HG02973 (cell line): ENCODE measurements at regions not wholly inside any gene's neighbourhood (a gene's known extent, or its start where the extent isn't known, plus 50 kb on each side); places are given as distances from the start of the nearest gene placed in this dataset.

ENCODE experiments used
- ATAC-seq: cut with Tn5 transposase; IDR thresholded peaks from one replicate; pipeline ENCODE4 v1.9.1; 2021; ENCODE audit warnings: moderate library complexity; ENCODE audit not compliant: unreplicated experiment

DNA sequence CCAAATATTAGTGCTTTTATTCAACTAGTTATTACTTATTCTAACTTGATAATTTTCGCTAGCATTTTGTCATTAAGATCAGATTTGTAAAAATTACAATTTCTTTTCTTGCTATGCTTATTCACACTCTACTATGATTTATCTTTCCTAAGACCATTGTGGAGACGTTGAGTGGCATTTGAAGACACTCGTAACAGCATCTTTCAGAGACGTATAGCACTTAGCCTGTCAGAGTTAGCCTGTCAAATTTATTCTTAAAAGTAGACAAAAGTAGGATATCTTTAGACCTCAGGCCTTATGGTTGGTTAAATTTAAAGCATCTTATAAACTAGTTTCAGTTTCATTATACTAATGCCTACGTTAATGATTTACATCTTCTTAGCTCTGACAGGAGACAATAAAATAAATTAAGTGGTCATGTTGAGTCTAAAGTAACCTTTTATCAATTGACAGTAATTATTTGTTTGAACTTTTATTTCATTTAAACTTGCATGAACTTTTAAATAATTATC, 1410.1 kb downstream of the MRPL39 start:
- no peak for ATAC-seq

DNA sequence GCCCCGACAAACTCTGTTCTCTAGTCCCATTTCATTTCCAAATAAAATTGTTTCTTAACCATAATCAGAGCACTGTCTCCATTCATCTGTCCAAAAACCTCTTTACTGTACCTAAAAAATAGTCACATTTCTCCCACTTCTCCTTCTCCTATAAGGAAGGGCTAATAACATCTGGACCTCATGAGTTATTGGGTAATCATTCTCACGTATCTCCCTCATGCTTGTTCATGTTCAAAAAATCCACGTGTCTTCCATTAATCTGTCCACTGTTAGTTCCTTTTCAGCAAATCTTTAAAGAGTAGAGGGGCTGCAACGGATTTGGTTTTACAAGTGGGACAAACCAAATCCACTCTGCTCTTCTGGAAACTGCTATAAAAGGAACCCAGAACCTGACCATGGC, 1418.8 kb downstream of the MRPL39 start:
- no peak for ATAC-seq

DNA sequence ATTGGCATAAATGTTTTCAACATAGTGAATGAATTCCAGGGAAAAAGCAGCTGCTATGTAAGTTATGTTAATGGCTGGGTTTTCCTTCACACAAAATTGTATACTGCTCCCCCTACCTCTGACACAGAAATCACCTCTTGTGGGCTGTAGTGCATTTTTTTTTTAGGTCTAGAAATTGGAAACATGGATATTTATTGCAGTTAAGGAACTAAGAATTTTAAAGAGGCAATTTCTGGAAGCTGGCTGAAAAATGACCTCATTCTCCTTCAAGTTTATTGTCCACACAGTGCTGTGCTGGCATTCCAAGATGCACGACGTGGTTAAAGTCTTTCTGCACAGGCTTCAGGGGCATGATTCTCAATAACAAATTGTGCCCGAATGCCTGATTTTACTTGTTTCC, 1424.2 kb downstream of the MRPL39 start:
- ATAC-seq = no peak

DNA sequence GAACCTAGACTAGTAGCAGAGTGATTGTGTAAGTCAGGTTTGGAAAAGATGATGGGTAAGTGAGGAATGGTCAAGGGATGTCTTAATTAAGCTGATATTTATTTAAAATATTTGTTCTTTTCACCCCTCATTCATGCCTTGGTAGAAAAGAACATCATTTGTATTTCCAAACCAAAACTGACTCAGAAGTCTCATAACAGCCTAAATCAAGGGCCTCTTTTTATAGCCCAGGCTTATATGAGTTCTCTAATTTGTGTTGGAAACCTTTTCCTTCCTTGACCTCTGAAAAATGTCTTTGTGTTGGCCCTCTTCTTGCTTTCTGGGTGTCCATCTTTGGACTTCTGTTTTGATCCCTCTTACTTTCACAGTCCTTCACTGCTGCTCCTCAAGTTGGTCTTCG, 1428.2 kb downstream of the MRPL39 start:
- no peak for ATAC-seq

DNA sequence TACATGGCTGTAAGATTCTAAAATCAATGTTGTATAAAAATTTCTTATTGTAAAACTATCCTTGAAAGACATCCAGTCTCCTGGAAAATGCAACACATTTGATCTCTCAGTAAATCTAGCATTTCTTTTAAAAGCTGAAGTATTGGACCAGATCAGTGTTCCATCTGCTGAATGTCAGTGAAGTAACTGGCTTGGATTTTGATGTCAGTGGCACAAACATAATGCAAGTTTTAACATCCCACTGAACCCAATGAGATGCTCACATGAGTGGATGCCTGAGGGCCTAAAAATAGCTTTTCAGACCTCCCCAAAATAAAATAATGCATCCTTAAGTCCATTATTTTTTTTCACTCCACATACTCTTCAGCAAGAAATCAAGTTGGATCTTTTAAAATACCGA, 1432.2 kb downstream of the MRPL39 start:
- ATAC-seq = no peak

DNA sequence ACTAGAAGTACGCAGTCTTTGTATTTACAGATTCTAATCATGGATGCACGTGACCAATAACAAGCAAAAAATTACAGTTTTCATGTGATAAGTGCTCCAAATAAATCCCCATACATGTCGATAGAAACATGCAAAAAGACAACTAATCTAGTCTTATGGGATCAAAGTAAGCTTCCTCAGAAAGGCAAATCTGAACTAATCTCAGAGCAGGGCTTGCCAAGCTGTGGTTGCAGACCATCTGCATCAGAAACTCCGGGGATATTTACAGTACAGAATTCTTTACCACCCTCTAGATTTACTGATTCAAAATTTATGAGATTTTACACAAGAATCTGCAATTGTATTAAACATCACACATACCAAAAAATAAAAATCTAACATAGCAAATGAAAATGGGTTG, 1435.5 kb downstream of the MRPL39 start:
- no peak for ATAC-seq

DNA sequence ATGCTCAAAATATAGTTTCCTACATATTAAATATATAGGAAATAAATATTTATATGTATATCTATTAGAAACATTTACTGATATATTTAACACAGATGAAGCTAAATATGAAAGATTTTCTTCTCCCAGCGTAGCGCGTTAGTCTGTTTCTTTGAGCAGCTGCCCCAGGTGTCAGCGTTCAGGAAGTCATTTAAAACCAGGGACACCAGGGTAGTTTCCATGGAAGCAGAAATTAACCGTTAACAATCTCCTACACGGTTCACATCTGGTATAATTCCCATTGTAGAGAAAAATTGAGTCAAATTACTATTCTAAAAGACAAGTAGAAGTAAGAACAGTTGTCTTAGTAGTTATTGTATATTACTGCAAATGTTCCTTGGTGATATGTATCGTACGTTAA, 1443.7 kb downstream of the MRPL39 start:
- no peak for ATAC-seq

DNA sequence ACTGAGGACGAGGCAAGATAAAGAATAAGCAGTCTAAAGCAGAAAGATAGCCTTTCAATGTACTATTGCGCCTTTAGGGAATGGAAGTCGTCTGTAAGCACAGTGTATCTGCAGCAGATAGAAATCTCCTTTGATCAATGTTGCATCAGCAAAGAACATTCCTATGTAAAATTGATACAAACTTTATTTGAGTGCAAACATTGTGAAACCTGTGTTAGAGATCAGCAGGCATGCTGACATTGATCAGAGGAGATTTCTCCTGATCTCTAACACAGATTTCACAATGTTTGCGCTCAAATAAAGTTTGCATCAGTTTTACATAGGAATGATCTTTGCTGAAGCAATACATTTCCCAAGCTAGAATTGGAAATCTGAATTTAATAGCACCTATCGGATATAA, 1446.8 kb downstream of the MRPL39 start:
- ATAC-seq = no peak

DNA sequence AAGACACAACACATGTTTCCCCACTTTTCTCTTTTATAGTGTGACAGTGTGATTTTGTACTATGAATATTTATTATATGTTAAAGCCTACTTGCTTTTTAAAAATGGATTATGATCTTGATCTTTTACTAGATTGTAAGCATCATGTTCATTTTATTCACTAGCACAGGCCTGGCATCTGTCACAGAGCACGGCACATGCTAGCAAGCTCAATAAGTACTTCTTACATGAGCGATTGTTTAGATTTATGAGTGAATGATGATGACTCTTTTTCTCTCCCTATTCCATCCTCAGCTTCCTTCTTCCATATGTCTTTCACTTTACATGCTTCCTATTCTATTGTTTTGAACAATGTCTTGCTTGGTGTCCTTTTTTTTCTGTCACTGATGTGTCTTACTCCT, 1454.1 kb downstream of the MRPL39 start:
- no peak for ATAC-seq

DNA sequence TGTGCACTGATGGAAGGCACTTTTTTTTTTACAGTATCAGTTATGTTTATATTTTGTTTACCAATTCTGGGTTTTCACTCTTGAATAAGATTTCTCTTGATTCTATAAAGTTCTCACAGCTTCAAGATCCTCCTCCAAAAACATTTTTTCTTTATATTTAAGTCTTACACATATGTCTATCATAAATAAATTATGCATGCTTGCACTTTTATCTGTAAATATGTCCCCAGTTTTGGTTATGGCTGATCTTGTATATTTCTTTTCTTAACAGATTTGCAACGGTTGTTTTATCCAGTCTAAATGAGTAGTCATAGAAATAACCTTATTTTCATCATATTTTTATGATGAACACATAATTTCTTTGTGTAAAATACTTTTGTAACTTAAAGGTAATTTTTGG, 1456.5 kb downstream of the MRPL39 start:
- ATAC-seq = no peak

DNA sequence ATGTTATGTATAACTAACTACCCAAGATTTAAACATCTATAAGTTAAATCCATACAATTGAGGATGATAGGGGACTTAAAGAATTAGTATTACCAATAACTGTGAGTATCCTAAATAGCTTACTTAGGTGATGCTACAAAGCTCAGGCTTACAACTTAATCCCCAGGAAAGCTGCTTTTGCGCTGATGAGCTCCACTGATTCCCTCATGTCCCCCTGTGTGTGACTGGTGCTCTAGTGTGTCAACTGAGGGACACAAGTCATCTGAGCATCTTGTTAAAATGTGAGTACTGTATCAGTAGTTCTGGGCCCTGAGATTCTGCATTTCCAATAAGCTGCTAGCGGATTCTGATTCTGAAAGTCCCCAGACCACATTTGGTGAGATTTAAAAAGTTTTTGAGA, 1458.8 kb downstream of the MRPL39 start:
- no peak for ATAC-seq

DNA sequence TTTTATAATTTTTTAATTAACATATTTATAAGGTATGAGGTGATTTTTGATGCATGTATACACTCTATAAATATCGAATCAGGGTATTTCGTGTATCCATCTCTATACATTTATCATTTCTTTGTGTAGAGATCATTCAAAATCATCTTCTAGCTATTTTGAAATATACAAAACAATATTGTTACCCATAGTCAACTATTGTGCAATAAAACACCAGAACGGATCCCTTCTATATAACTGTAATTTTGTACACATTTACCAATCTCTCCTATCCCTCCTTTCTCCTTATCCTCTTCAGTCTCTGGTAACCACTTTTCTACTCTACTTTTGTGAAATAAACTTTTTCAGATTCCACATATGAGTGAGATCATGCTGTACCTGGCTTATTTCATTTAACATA, 1459.6 kb downstream of the MRPL39 start:
- no peak for ATAC-seq

DNA sequence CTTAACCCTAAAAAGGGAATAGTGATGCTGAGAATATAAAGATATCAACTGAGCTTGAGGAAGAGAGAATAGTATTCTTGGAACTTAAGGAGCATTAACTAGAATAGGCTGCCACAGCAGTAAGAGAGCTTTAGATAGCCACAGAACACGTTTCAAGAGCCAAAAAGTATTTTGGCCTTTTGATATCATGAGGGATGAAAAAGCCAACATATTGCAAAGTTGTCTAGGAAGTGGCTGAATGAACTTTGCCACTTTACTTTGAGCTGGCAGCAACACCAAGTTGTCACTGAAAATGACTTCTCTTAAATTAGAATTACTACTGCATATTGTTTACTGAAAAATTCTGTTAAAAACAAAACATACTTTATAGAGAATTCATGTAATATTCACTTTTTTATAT, 1476.2 kb downstream of the MRPL39 start:
- no peak for ATAC-seq

DNA sequence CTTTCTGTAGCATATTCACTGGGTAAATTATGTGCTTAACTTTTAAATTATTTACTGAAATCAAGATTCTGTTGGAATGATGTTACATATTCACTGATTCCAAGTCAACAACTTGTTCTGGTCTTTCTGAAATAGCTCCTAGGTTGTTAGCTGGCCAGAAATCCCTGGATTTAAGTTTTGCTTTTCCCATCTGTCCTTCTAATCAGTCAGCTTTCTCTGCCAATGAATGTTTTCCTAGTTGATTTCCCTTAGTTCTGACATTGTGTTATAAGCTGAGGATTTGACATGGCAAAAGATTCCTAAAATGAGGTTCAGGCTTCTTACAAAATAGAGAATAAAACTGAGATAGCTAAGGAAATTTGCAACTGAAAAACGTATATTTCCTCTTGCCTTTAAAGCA, 1479.6 kb downstream of the MRPL39 start:
- ATAC-seq = no peak

DNA sequence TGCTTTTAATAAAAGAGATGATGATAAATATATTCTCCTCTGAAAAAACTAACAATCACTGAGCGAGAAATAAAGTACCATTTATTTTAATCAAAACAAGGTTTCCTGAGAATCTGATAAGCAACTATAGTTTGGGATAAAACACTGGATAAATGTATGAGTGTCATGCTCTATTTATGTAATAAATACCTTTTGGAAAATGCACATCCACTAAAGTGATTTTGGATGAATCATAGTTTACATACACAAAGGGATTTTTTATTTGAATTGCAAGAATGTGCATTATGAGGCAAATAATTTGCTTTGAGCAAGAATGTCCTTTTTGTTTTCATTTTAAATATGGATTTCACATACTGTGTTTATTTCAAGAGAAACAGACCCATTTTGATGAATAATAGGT, 1483.5 kb downstream of the MRPL39 start:
- no peak for ATAC-seq

DNA sequence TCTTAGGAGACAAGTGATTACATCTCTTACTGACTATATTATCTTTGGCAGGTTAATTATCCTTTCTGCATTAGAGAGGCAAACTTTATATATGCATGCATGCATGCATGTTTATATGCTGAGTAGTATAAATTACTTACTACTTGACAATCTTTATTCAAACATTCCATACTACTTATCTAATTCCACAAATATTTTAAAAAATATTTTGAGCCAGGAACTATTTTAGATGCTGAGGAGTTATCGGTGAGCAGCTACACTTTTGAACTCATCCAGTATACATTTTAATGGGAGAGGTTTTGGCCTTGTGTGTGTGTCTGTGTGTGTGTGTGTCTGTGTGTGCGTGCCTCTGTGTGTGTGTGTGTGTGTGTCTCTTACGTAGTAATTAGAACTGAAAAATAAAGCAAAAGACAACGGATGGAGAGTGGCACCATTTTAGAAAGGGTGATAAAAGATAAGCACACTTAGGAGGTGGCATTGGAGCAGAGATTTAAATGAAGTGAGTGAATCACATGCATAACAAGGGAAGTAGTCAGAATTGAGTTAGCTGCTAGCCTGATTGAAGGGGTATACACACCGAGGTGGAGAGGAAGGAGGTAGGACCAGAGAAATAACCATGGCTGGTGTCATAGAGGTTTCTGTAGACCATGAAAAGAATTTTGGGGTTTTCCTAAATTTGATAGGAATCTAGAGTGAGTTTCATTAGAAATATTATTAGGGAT, 1488.4 kb downstream of the MRPL39 start:
- no peak for ATAC-seq

DNA sequence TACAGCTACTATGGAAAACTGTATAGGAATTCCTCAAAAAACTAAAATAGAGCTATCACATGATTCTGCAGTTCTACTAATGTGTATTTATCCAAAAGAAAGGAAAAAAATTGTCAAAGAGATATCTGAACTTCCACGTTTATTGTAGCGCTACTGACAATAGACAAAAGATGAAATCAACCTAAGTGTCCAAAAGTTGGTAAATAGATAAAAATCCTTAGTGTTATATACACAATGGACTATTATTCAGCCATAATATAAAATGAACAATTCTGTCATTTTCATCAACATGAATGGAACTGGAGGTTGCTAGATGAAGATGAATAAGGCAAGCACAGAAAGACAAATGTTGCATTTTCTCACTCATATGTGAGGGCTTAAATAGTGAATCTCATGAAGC, 1492.1 kb downstream of the MRPL39 start:
- no peak for ATAC-seq

DNA sequence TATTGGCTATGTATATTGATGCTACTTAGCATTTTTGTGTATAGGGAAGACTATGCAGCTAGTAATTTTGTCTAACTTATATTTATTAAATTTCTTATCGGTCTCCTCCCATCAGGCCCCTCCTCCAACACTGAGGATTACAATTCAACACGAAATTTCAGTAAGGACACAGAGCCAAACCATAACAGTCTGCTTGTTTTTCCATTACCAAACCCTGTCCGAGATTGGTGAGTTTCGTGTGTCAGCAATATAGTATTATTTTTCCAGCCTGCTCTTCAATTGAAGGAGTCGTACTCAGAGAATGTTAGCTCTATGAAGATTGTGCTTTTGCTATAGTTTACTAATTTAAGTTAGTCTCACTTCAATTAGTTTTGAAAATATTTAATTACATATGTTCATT, 1495.3 kb downstream of the MRPL39 start:
- ATAC-seq = no peak

DNA sequence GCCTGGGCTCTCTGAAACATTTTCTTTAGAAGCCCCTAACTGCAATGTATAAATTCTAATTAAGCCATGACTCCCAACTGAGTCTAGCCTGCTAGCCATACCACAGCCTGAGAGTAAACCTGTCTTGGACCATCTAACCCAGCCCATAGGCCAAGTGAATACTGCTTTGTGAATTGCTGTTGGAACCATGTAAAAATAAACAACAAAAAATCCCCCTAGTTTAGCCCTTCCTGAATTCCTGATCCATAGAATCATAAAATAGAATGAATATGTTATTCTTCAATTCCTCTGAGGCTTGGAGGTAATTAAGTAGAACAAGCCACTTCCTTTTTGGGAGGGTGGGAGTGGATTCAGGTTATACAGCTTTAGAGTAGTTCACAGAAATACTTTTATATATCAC, 1496.4 kb downstream of the MRPL39 start:
- ATAC-seq = no peak

DNA sequence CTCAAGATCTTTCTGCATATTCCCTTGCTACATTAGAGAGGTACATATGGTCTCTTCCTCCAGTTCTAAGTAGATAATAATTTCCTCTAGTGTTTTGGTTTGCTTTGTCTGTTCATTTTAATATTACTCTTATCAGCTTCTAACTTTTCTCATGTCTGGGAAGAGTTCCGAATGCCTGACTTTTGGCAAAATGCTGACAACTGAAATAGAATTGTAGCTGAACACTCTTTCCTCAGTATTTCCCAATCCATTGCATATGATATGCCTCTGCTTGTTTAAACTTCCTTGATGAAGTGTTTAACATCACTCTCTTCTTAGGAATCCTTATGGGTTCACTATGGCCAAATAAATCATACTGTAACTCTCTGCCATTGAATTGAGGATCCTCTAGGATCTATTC, 1510.1 kb downstream of the MRPL39 start:
- ATAC-seq = no peak

DNA sequence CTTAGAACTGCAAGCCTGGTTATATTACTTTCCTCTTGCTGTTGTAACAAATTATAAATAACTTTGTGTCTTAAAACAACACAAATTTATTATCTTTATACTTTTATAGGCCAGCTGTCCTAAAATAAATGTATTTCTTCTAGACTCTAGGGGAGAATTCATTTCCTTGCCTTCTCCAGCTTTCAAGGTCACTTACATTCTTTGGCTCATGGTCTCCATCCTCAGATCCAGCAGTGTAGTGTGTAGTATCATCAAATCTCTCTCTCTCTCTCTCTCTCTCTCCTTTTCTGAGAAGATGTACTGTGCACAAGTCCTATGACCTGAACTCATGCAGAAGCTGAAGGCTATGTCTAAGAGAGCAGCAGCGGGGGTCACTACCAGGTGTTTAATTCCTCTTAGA, 1510.6 kb downstream of the MRPL39 start:
- no peak for ATAC-seq

DNA sequence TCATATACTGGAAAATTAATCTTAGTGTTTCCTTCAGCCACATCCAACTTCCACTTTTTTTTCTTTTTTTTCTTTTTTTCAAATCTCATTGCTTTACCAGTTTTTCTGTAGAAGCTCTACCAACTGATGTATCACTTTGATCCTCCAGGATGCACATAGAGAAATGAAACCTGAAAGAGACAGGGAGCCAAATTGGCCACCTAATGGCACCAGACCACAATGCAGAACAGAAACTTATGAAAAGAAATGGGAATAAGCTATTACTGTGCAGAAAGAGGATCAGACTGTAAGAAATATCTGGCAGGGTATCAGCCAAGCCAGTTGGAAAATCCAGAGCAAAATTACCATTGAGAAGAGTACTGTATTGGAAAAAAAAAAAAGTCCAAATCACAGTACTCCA, 1514.2 kb downstream of the MRPL39 start:
- ATAC-seq = no peak

DNA sequence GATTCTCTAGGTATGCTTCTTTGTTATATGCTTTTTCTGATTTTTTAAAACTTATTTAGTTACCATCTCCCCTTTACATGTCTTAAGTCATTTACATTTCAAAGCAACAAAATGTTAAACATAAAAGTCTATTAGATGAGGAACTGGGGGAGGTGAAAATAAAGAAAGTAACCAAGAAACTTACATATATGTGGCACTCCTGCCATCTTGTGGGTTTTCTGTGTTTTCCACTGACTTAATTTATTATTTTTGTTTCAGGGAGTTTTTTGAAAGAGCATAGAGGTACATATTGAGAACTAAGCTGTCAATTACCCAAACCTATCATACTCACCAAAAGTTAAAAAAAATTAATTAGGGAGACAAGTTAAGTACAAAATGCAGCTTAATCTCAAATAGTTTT, 1531.1 kb downstream of the MRPL39 start:
- ATAC-seq = no peak
